Activated CD4-positive, alpha-beta T cell treated with anti-CD3 and anti-CD28 coated beads for 36 hours (primary cell): ENCODE measurements at regions not wholly inside any gene's neighbourhood (a gene's known extent, or its start where the extent isn't known, plus 50 kb on each side); places are given as distances from the start of the nearest gene placed in this dataset.

Source experiments
- ATAC-seq: fragments of 200-7000 bp; cut with Tn5 transposase; one replicate; pipeline ENCODE4 v1.10.0; 2021; ENCODE audit warnings: mild to moderate bottlenecking, moderate library complexity
- CTCF ChIA-PET: fragments of 350-600 bp; sonication (Branson Sonifier 250); formaldehyde crosslinking; loops from one replicate; lab custom pipeline; 2021; ENCODE audit warnings: antibody characterized with exemption; lab: Charles Lee
- POLR2A ChIA-PET: fragments of 350-600 bp; sonication (Branson Sonifier 250); formaldehyde crosslinking; loops from one replicate; lab custom pipeline; 2021; ENCODE audit warnings: antibody characterized with exemption, inconsistent platforms; lab: Charles Lee
- DNase-seq: peaks from one replicate; pipeline ENCODE4 v3.0.0-alpha.2; 2020
- H3K27ac Mint-ChIP-seq: one replicate; pipeline ENCODE4 v1.8.0; 2021; ENCODE audit warnings: mixed read lengths
- H3K27me3 Mint-ChIP-seq: one replicate; pipeline ENCODE4 v1.8.0; 2021; ENCODE audit warnings: mixed read lengths
- H3K36me3 Mint-ChIP-seq: one replicate; pipeline ENCODE4 v1.8.0; 2021; ENCODE audit warnings: low read depth, mixed read lengths
- H3K4me1 Mint-ChIP-seq: one replicate; pipeline ENCODE4 v1.8.0; 2021; ENCODE audit warnings: mixed read lengths
- H3K4me3 Mint-ChIP-seq: one replicate; pipeline ENCODE4 v1.8.0; 2021; ENCODE audit warnings: mild to moderate bottlenecking, moderate library complexity, mixed read lengths
- H3K9me3 Mint-ChIP-seq: one replicate; pipeline ENCODE4 v1.8.0; 2021; ENCODE audit warnings: low read depth, mixed read lengths
- intact Hi-C, 2 experiments: fragments of 100-400 bp; cut with DNase I in 1 of 2; cut with micrococcal nuclease in 1 of 2; formaldehyde crosslinking; loops; one replicate each; pipeline versions ENCODE4 v1.14.2 to v1.15.1; 2022 to 2024; cut with DNase I, micrococcal nuclease

- intact Hi-C loops = loop anchor here in 1 of 2 experiments (5.0 kb wide), 1 partner anchor 65 kb away; no protein-coding TSS in a partner anchor
- Mint-ChIP-seq H3K4me1 (peaks cover 17% of the 10 kb centered on the region), H3K36me3 (peaks cover 4% of the 10 kb centered on the region), H3K27ac (no peak overlapping the region), H3K9me3 (peaks cover 17% of the 10 kb centered on the region), H3K4me3 (no peak overlapping the region), H3K27me3 (peaks cover 12% of the 10 kb centered on the region)
- DNase-seq = no peak
- ATAC-seq = no peak
- POLR2A ChIA-PET = no interaction called here
- CTCF ChIA-PET = interaction anchor here (1.5 kb wide), 1 partner anchor 9 kb away, joined by 3 read pairs; no protein-coding TSS in a partner anchor
Observed at GRCh38 chr7:92972441-92972840, 136.1 kb upstream of the CDK6 start.

- Mint-ChIP-seq H3K27me3 (peaks cover 4% of the 10 kb centered on the region), H3K4me1 (peaks cover 14% of the 10 kb centered on the region), H3K27ac (peak overlapping the region; percentile 20), H3K36me3 (peaks cover 1% of the 10 kb centered on the region), H3K9me3 (no peaks in the 10 kb centered on the region), H3K4me3 (no peak overlapping the region)
- ChIA-PET POLR2A (no interaction called here), CTCF (interaction anchor here (0.6 to 1.1 kb wide), 3 partner anchors 16 to 30 kb away, joined by 3 read pairs; no protein-coding TSS in a partner anchor)
- DNase-seq (no peak), ATAC-seq (no peak)
- intact Hi-C loops = no loop called here
Observed at GRCh38 chr7:92969061-92969460, 132.7 kb upstream of the CDK6 start.

DNA sequence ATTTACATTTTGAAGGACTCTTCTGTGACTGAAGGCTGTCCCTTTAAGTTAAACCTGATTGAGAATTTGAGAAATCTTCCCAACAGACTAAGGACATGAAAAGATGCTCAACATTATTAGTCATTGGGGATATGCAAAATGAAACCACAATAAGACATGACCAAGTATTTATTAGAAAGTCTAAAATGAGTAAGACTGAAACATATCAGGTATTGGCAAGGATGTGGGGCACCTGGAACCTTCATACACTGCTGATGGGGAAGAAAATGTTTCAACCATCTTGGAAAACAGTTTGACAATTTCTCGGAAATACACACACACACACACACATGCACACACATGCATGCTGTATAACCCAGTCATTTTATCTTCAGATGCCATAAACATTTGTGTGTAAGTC is 132.1 kb upstream of the CDK6 start:
- intact Hi-C loops = no loop called here
- Mint-ChIP-seq H3K4me3 (no peak overlapping the region), H3K4me1 (peaks cover 11% of the 10 kb centered on the region), H3K27ac (no peak overlapping the region), H3K9me3 (no peaks in the 10 kb centered on the region), H3K36me3 (peaks cover 1% of the 10 kb centered on the region), H3K27me3 (peaks cover 4% of the 10 kb centered on the region)
- ATAC-seq (peak; percentile 50), DNase-seq (no peak)
- ChIA-PET POLR2A (no interaction called here), CTCF (interaction anchor here (1.1 kb wide), 1 partner anchor 16 kb away, joined by 3 read pairs; no protein-coding TSS in a partner anchor)

DNA sequence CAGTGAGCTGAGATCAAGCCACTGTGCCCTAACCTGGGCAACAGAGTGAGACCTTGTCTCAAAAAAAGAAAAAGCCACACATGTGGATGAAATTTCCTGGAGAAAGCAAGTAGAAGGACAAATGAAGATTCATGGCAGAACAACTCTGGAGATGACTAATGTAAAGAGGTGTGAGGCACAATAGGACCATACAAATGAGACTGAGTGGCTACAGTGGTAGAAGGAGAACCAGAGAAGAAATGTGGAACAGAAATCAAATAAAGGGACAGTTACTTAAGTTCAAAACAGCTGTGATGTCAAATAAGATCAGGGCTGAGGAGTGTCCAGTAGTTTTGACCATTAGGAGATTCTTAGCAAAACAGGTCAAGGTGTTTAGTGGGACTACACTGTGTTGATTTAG is 130.9 kb upstream of the CDK6 start:
- DNase-seq (no peak), ATAC-seq (no peak)
- ChIA-PET POLR2A (no interaction called here), CTCF (interaction anchor here (0.7 kb wide), 1 partner anchor 38 kb away, joined by 4 read pairs; no protein-coding TSS in a partner anchor)
- peaks cover 8% of the 10 kb centered on the region for H3K4me1 Mint-ChIP-seq
- no peaks in the 10 kb centered on the region for H3K9me3 Mint-ChIP-seq
- H3K4me3 Mint-ChIP-seq = no peak overlapping the region
- intact Hi-C loops = no loop called here
- H3K27me3 Mint-ChIP-seq = peaks cover 4% of the 10 kb centered on the region
- H3K27ac Mint-ChIP-seq = no peak overlapping the region
- H3K36me3 Mint-ChIP-seq = peaks cover 1% of the 10 kb centered on the region

DNA sequence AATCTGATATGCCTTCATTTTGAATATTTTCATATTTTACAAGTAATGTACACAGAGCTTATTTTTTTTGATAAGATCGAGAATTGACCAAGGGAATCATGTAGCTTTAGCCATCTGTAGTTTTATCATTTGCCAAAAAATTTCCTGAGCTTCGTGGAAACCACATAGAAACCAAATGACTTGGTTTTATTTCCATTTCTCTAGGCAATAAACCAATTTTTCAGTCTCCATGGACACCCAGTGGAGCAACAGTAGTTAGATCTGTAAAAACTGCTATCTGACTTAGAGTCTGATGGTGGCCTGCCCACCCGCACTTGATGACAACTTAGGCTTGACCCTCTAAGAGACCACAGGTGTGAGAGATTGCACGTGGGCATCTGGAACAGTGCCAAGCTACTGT is 127.8 kb upstream of the CDK6 start:
- H3K27me3 Mint-ChIP-seq = peaks cover 6% of the 10 kb centered on the region
- intact Hi-C loops = no loop called here
- ATAC-seq (no peak), DNase-seq (no peak)
- ChIA-PET POLR2A (no interaction called here), CTCF (interaction anchor here (1.3 to 1.4 kb wide), 2 partner anchors 9 kb away, joined by 3 to 5 read pairs; no protein-coding TSS in a partner anchor)
- no peak overlapping the region for H3K4me3 Mint-ChIP-seq
- peaks cover 7% of the 10 kb centered on the region for H3K4me1 Mint-ChIP-seq
- H3K9me3 Mint-ChIP-seq = peaks cover 5% of the 10 kb centered on the region
- H3K36me3 Mint-ChIP-seq = peaks cover 4% of the 10 kb centered on the region
- H3K27ac Mint-ChIP-seq = no peak overlapping the region

DNA sequence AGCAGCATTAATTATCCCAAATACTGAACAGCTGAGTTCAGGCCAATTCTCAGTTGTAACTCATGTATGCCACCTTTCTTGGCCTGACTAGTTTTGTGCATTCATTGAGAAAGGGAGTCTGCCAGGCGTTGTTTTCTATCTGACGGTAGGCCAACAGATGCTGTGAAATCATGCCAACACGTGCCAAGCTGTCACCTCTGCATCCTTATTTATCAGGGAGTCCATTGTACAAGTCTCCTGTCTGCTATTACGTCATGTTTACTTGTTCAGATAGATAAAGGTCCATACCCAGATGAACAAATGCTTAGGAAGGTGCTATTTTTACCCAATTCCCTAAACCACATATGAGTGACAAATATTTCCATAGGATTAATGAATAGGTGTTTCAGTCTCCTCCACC is 127.2 kb upstream of the CDK6 start:
- no peak for ATAC-seq
- intact Hi-C loops = no loop called here
- Mint-ChIP-seq H3K4me1 (peaks cover 3% of the 10 kb centered on the region), H3K27me3 (peaks cover 6% of the 10 kb centered on the region), H3K9me3 (peaks cover 5% of the 10 kb centered on the region), H3K36me3 (peaks cover 4% of the 10 kb centered on the region), H3K4me3 (no peak overlapping the region), H3K27ac (no peak overlapping the region)
- DNase-seq = no peak
- ChIA-PET CTCF (interaction anchor here (1.3 to 1.5 kb wide), 3 partner anchors 9 to 11 kb away, joined by 3 to 5 read pairs (median 5); no protein-coding TSS in a partner anchor), POLR2A (no interaction called here)

GRCh38 chr7:92961961-92962360 is 125.6 kb upstream of the CDK6 start:
- intact Hi-C loops = no loop called here
- Mint-ChIP-seq H3K36me3 (peaks cover 8% of the 10 kb centered on the region), H3K9me3 (peaks cover 11% of the 10 kb centered on the region), H3K4me1 (peaks cover 8% of the 10 kb centered on the region), H3K4me3 (no peak overlapping the region), H3K27ac (no peak overlapping the region), H3K27me3 (peaks cover 15% of the 10 kb centered on the region)
- ChIA-PET CTCF (interaction anchor here (0.7 kb wide), 1 partner anchor 98 kb away, joined by 3 read pairs; no protein-coding TSS in a partner anchor), POLR2A (no interaction called here)
- ATAC-seq (no peak), DNase-seq (no peak)

- peak overlapping the region; percentile 75 for H3K27ac Mint-ChIP-seq
- peaks cover 20% of the 10 kb centered on the region for H3K9me3 Mint-ChIP-seq
- intact Hi-C loops = loop anchor here (5.0 kb wide), 2 partner anchors 99 to 119 kb away; partner anchors contain the start of gene CDK6 (in 1 of the 2)
- ChIA-PET POLR2A (no interaction called here), CTCF (no interaction called here)
- H3K36me3 Mint-ChIP-seq = peaks cover 18% of the 10 kb centered on the region
- peaks cover 21% of the 10 kb centered on the region for H3K27me3 Mint-ChIP-seq
- peaks cover 30% of the 10 kb centered on the region for H3K4me1 Mint-ChIP-seq
- no peak for DNase-seq
- no peak overlapping the region for H3K4me3 Mint-ChIP-seq
- no peak for ATAC-seq
Observed at GRCh38 chr7:92956575-92956974, 120.2 kb upstream of the CDK6 start.

DNA sequence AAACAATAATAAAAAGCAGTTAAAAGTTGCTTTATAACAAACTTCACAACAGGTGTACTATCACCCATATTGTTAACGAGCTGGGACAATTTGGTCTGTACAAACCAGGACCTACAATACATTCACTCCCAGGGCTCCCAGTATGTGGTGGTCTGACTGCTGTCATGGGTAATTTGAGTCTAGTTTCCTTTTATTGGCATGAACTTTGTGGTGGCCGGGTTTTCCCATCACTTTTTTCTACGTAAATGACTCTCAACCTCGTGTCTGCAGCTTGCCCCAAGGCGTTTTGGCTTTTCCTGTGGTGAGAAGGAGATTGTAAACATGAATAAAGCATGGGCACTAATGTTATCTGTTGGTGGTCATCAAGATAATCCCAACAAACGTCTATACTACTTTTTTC is 118.7 kb upstream of the CDK6 start:
- intact Hi-C loops = loop anchor here (1.0 to 5.0 kb wide), 3 partner anchors 51 to 118 kb away; partner anchors contain the start of gene CDK6 (in 1 of the 2)
- POLR2A ChIA-PET = interaction anchor here (0.7 kb wide), 1 partner anchor 56 kb away, joined by 3 read pairs; no protein-coding TSS in a partner anchor
- CTCF ChIA-PET = interaction anchor here (1.6 to 1.7 kb wide), 2 partner anchors 8 to 46 kb away, joined by 3 to 5 read pairs; no protein-coding TSS in a partner anchor
- Mint-ChIP-seq H3K36me3 (peaks cover 13% of the 10 kb centered on the region), H3K4me1 (peaks cover 30% of the 10 kb centered on the region), H3K27me3 (peaks cover 20% of the 10 kb centered on the region), H3K9me3 (peaks cover 18% of the 10 kb centered on the region), H3K27ac (peak overlapping the region; percentile 64), H3K4me3 (no peak overlapping the region)
- peak; percentile 61 for DNase-seq
- peak; percentile 65 for ATAC-seq

GRCh38 chr7:92953657-92954056 is 117.3 kb upstream of the CDK6 start:
- peaks cover 13% of the 10 kb centered on the region for H3K36me3 Mint-ChIP-seq
- ATAC-seq (peak; percentile 91), DNase-seq (peak; percentile 35)
- peaks cover 16% of the 10 kb centered on the region for H3K9me3 Mint-ChIP-seq
- no peak overlapping the region for H3K4me3 Mint-ChIP-seq
- H3K4me1 Mint-ChIP-seq = peaks cover 30% of the 10 kb centered on the region
- H3K27me3 Mint-ChIP-seq = peaks cover 17% of the 10 kb centered on the region
- intact Hi-C loops = no loop called here
- H3K27ac Mint-ChIP-seq = peak overlapping the region; percentile 37
- POLR2A ChIA-PET = interaction anchor here (1.0 kb wide), 1 partner anchor 49 kb away, joined by 4 read pairs; no protein-coding TSS in a partner anchor
- CTCF ChIA-PET = interaction anchor here (0.7 to 1.6 kb wide), 5 partner anchors 9 to 1015 kb away, joined by 3 to 5 read pairs (median 3); no protein-coding TSS in a partner anchor

- no peak overlapping the region for H3K27ac Mint-ChIP-seq
- no peaks in the 10 kb centered on the region for H3K36me3 Mint-ChIP-seq
- no peaks in the 10 kb centered on the region for H3K9me3 Mint-ChIP-seq
- H3K4me3 Mint-ChIP-seq = no peak overlapping the region
- peaks cover 10% of the 10 kb centered on the region for H3K27me3 Mint-ChIP-seq
- intact Hi-C loops = no loop called here
- ChIA-PET CTCF (interaction anchor here (0.7 kb wide), 1 partner anchor 52 kb away, joined by 3 read pairs; no protein-coding TSS in a partner anchor), POLR2A (no interaction called here)
- no peak for DNase-seq
- no peak for ATAC-seq
- H3K4me1 Mint-ChIP-seq = peaks cover 9% of the 10 kb centered on the region
Observed at GRCh38 chr7:92949748-92950147, 113.4 kb upstream of the CDK6 start.

DNA sequence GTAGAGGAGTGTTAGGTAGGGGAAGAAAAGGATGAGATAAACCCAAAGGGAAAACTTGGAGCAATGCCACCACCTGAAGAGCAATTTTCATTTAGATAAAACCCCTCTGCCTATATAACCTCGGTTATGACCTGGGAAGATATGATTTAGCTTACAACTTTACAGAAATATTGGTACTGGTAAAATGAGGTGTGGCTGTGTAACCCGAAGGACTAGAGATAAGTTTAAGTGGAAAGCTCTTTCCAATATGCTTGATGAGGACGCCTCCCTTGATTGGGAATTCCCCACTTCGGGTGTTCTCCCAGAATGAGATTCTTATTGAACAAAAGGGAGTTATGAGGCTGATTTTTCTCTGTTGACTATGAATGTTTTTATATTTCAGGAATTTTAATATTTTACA is 109.5 kb upstream of the CDK6 start:
- DNase-seq (no peak), ATAC-seq (no peak)
- Mint-ChIP-seq H3K4me3 (no peak overlapping the region), H3K27ac (no peak overlapping the region), H3K9me3 (peaks cover 21% of the 10 kb centered on the region), H3K4me1 (peaks cover 13% of the 10 kb centered on the region), H3K27me3 (peaks cover 7% of the 10 kb centered on the region), H3K36me3 (peaks cover 7% of the 10 kb centered on the region)
- ChIA-PET POLR2A (no interaction called here), CTCF (no interaction called here)
- intact Hi-C loops = no loop called here
